Testis (tissue), 2 donors: ENCODE measurements at regions not wholly inside any gene's neighbourhood (a gene's known extent, or its start where the extent isn't known, plus 50 kb on each side); places are given as distances from the start of the nearest gene placed in this dataset.

ENCODE experiments used
- DNase-seq: peaks from one replicate; pipeline ENCODE4 v3.0.0-alpha.2; 2019
- H3K27ac ChIP-seq, 2 donors: fragments of 200-600 bp; sonication (generic); one replicate each; pipeline ENCODE4 v1.5.1; 2019
- H3K27me3 ChIP-seq: fragments of 200-600 bp; sonication (generic); one replicate; pipeline ENCODE4 v1.5.1; 2019
- H3K36me3 ChIP-seq: fragments of 200-600 bp; sonication (generic); one replicate; pipeline ENCODE4 v1.5.1; 2017; ENCODE audit warnings: low read depth; ENCODE audit errors: missing control alignments
- H3K4me1 ChIP-seq: fragments of 200-600 bp; sonication (generic); one replicate; pipeline ENCODE4 v1.5.1; 2019
- H3K4me3 ChIP-seq, 2 donors: fragments of 200-600 bp; sonication (generic); one replicate each; pipeline ENCODE4 v1.5.1; 2017 to 2019
- H3K9me3 ChIP-seq: fragments of 200-600 bp; sonication (generic); one replicate; pipeline ENCODE4 v1.5.1; 2017
- CTCF ChIP-seq, 3 experiments: fragments of 450-650 bp in 2 of 3; fragments of 200-600 bp in 1 of 3; sonication (generic) in 1 of 3; IDR thresholded peaks; one replicate each; pipeline ENCODE4 v1.5.1; 2016 to 2019; ENCODE audit warnings: antibody characterized with exemption in 3 of 3, mild to moderate bottlenecking in 2 of 3, moderate library complexity in 1 of 3
- POLR2A ChIP-seq: fragments of 450-650 bp; IDR thresholded peaks from one replicate; pipeline ENCODE4 v1.6.1; 2017; ENCODE audit warnings: antibody characterized with exemption, mild to moderate bottlenecking, moderate library complexity
- WGBS, 2 donors: methylation state at CpG; one replicate each; pipeline ENCODE4 v1.1.5; 2018; 5-methylcytosine and 5-hydroxymethylcytosine counted together
- intact Hi-C: fragments of 100-400 bp; cut with DNase I; formaldehyde crosslinking; loops from one replicate; pipeline ENCODE4 v1.15.1; 2023; ENCODE audit warnings: low total_unique reads

GRCh38 chr12:42660117-42660516 lies 70.6 kb upstream of the PRICKLE1 start:
- H3K27me3 ChIP-seq = no peaks in the 10 kb centered on the region
- DNase-seq = no peak
- H3K4me1 ChIP-seq = no peaks in the 10 kb centered on the region
- H3K36me3 ChIP-seq = no peaks in the 10 kb centered on the region
- no peaks in the 10 kb centered on the region for H3K9me3 ChIP-seq
- 85 to 95% methylated on average over 1 of the region's 1 CpG for WGBS, 2 donors
- H3K4me3 ChIP-seq = no peak overlapping the region
- no peak for TF ChIP-seq CTCF (IDR thresholded peaks at IDR 0.05)
- no peak for TF ChIP-seq POLR2A
- intact Hi-C loops = no loop called here
- no peak overlapping the region for H3K27ac ChIP-seq

GRCh38 chr12:42652048-42652447 lies 62.5 kb upstream of the PRICKLE1 start:
- no peak overlapping the region for H3K27ac ChIP-seq
- WGBS, 2 donors = 71 to 86% methylated on average over 5 of the region's 5 CpGs
- H3K36me3 ChIP-seq = no peaks in the 10 kb centered on the region
- H3K4me1 ChIP-seq = no peaks in the 10 kb centered on the region
- intact Hi-C loops = no loop called here
- no peaks in the 10 kb centered on the region for H3K9me3 ChIP-seq
- no peak overlapping the region for H3K4me3 ChIP-seq
- TF ChIP-seq POLR2A (no peak), CTCF (IDR thresholded peaks at IDR 0.05) (no peak)
- H3K27me3 ChIP-seq = no peaks in the 10 kb centered on the region
- DNase-seq = no peak

- Histone ChIP-seq H3K36me3 (no peaks in the 10 kb centered on the region), H3K4me3 (no peak overlapping the region), H3K9me3 (no peaks in the 10 kb centered on the region), H3K4me1 (no peaks in the 10 kb centered on the region), H3K27me3 (no peaks in the 10 kb centered on the region), H3K27ac (no peak overlapping the region)
- 74 to 91% methylated on average over 3 of the region's 3 CpGs for WGBS, 2 donors
- intact Hi-C loops = no loop called here
- no peak for TF ChIP-seq POLR2A
- no peak for TF ChIP-seq CTCF (IDR thresholded peaks at IDR 0.05)
- DNase-seq = no peak
Observed at GRCh38 chr12:42648061-42648460, 58.5 kb upstream of the PRICKLE1 start.

GRCh38 chr12:42643881-42644579 lies 54.5 kb upstream of the PRICKLE1 start:
- Histone ChIP-seq H3K4me3 (no peak overlapping the region), H3K4me1 (no peaks in the 10 kb centered on the region), H3K36me3 (no peaks in the 10 kb centered on the region), H3K27ac (no peak overlapping the region), H3K9me3 (no peaks in the 10 kb centered on the region), H3K27me3 (no peaks in the 10 kb centered on the region)
- WGBS, 2 donors = 75 to 77% methylated on average over 6 of the region's 6 CpGs
- no peak for DNase-seq
- intact Hi-C loops = no loop called here
- TF ChIP-seq POLR2A = no peak
- no peak for TF ChIP-seq CTCF (IDR thresholded peaks at IDR 0.05)

- Histone ChIP-seq H3K36me3 (no peaks in the 10 kb centered on the region), H3K27me3 (no peaks in the 10 kb centered on the region), H3K27ac (no peak overlapping the region), H3K9me3 (no peaks in the 10 kb centered on the region), H3K4me1 (no peaks in the 10 kb centered on the region), H3K4me3 (no peak overlapping the region)
- intact Hi-C loops = no loop called here
- DNase-seq = no peak
- TF ChIP-seq CTCF (IDR thresholded peaks at IDR 0.05) (no peak), POLR2A (no peak)
- WGBS, 2 donors = 50 to 62% methylated on average over 1 of the region's 1 CpG
Observed at GRCh38 chr12:42641221-42641885, 51.8 kb upstream of the PRICKLE1 start.
